Breast epithelium (tissue), 3 donors: ENCODE measurements at regions not wholly inside any gene's neighbourhood (a gene's known extent, or its start where the extent isn't known, plus 50 kb on each side); places are given as distances from the start of the nearest gene placed in this dataset.

Experiments used
- POLR2A ChIP-seq: fragments of 450-650 bp; IDR thresholded peaks from one replicate; pipeline ENCODE4 v1.6.1; 2016; ENCODE audit warnings: antibody characterized with exemption, mild to moderate bottlenecking, moderate library complexity
- POLR2AphosphoS5 ChIP-seq, 3 donors: sonication (generic); formaldehyde crosslinking; IDR thresholded peaks; one replicate each; pipeline ENCODE4 v1.6.1; 2017; ENCODE audit warnings: antibody characterized with exemption in 3 of 3
- TF ChIP-seq, protein P1 (sequence below), 3 donors: fragments of 450-650 bp; IDR thresholded peaks; one replicate each; pipeline ENCODE4 v1.5.1; 2016 to 2017; ENCODE audit warnings: antibody characterized with exemption in 3 of 3, mild to moderate bottlenecking in 3 of 3, moderate library complexity in 3 of 3

DNA sequence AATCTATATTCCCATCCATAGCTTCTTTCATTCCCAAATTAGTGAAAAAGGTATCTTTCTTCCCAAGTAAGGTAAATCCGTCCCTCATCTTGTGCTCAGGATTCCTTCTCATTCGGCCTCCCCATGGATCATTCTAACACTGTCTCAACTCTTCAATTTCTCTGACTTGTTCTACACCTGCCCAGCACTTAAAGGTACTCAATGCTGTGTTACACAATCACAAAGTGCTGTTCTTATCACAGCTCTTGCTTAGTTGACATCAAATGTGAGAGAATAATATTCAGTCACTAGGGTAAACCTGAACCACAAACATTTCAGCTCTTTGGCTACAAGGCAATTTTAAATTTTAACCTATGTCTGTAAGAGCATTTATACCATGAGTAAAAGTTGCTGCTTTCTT is 94.8 kb downstream of the DIRAS3 start:
- TF ChIP-seq POLR2AphosphoS5 (IDR thresholded peaks at IDR 0.05) (no peak), POLR2A (no peak)
- TF ChIP-seq, protein P1, sequence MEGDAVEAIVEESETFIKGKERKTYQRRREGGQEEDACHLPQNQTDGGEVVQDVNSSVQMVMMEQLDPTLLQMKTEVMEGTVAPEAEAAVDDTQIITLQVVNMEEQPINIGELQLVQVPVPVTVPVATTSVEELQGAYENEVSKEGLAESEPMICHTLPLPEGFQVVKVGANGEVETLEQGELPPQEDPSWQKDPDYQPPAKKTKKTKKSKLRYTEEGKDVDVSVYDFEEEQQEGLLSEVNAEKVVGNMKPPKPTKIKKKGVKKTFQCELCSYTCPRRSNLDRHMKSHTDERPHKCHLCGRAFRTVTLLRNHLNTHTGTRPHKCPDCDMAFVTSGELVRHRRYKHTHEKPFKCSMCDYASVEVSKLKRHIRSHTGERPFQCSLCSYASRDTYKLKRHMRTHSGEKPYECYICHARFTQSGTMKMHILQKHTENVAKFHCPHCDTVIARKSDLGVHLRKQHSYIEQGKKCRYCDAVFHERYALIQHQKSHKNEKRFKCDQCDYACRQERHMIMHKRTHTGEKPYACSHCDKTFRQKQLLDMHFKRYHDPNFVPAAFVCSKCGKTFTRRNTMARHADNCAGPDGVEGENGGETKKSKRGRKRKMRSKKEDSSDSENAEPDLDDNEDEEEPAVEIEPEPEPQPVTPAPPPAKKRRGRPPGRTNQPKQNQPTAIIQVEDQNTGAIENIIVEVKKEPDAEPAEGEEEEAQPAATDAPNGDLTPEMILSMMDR (IDR thresholded peaks at IDR 0.05), result no peak
